ENCODE measurements at regions not wholly inside any gene's neighbourhood (a gene's known extent, or its start where the extent isn't known, plus 50 kb on each side); places are given as distances from the start of the nearest gene placed in this dataset.

GRCh38 chr11:38009932-38010331, 1411.9 kb upstream of the RAG2 start:
- intact Hi-C loops (cut with micrococcal nuclease; ENCODE audit: unreplicated experiment) (no loop called here), in situ Hi-C loops (cut with MboI) (no loop called here)
- FAIRE-seq (no peak), ATAC-seq (no peak), DNase-seq (ENCODE audit: low read depth, low spot score) (no peak)
- H2AFZ ChIP-seq (ENCODE audit: control insufficient read depth, low read depth, low read length) = no peak overlapping the region
- no TSS peak for BruUV-seq (replicated peaks)
- no peak overlapping the region for H3K27ac ChIP-seq (ENCODE audit: control insufficient read depth, insufficient read depth)
- ChIA-PET RAD21 (ENCODE audit: unreplicated experiment) (no interaction called here), SMC1A (ENCODE audit: uncharacterized antibody, unreplicated experiment) (interaction anchor here (0.6 kb wide), 1 partner anchor 166 kb away, joined by 3 read pairs; no protein-coding TSS in a partner anchor), CTCF (no interaction called here), POLR2A (no interaction called here)
- H4K20me1 ChIP-seq (ENCODE audit: control insufficient read depth, insufficient read depth) = no peaks in the 10 kb centered on the region
- WGBS (ENCODE audit: insufficient coverage, insufficient replicate concordance, low lambda C conversion rate, missing lambda C conversion rate) = 43% methylated on average over 1 of the region's 1 CpG
- H3K4me3 ChIP-seq = no peak overlapping the region
- H3K4me2 ChIP-seq (ENCODE audit: control insufficient read depth, insufficient read depth) = no peak overlapping the region
- no peaks in the 10 kb centered on the region for H3K4me1 ChIP-seq (ENCODE audit: control insufficient read depth, insufficient read depth, low read length)
- TF ChIP-seq BACH1 (IDR thresholded peaks at IDR 0.05; ENCODE audit: borderline replicate concordance) (no peak), NBN (IDR thresholded peaks at IDR 0.05) (no peak), TCF12 (IDR thresholded peaks at IDR 0.05; ENCODE audit: low read depth, low read length) (no peak), SREBF1 (IDR thresholded peaks at IDR 0.05; ENCODE audit: low read length) (no peak), FOS (IDR thresholded peaks at IDR 0.05; ENCODE audit: borderline replicate concordance, extremely low read depth, insufficient read length) (no peak), KDM1A (IDR thresholded peaks at IDR 0.05; ENCODE audit: borderline replicate concordance) (no peak), STAT3 (IDR thresholded peaks at IDR 0.05; ENCODE audit: low read depth, low read length) (no peak), NRF1 (conservative IDR thresholded peaks at IDR 0.05; ENCODE audit: low read depth, low read length) (no peak), ZNF592 (IDR thresholded peaks at IDR 0.05) (no peak), TARDBP (IDR thresholded peaks at IDR 0.05; ENCODE audit: borderline replicate concordance) (no peak), ZNF622 (IDR thresholded peaks at IDR 0.05) (no peak), ZBTB11 (CRISPR knock-in tag; IDR thresholded peaks at IDR 0.05) (no peak), CHD4 (IDR thresholded peaks at IDR 0.05) (no peak), MTA2 (IDR thresholded peaks at IDR 0.05; ENCODE audit: low read depth) (no peak), STAT1 (conservative IDR thresholded peaks at IDR 0.05) (no peak), USF1 (IDR thresholded peaks at IDR 0.05; ENCODE audit: borderline replicate concordance, extremely low read length, insufficient read depth, low read depth, low read length) (no peak), NFIC (IDR thresholded peaks at IDR 0.05; ENCODE audit: low read depth, low read length) (no peak), PML (IDR thresholded peaks at IDR 0.05; ENCODE audit: low read length) (no peak), NFYA (IDR thresholded peaks at IDR 0.05; ENCODE audit: borderline replicate concordance, low read depth, low read length) (no peak), NFYB (IDR thresholded peaks at IDR 0.05; ENCODE audit: insufficient read depth, low read depth, low read length) (no peak)
- no peak overlapping the region for H3K9ac ChIP-seq (ENCODE audit: control insufficient read depth, insufficient read depth, low read length)
- no peaks in the 10 kb centered on the region for H3K79me2 ChIP-seq (ENCODE audit: control insufficient read depth, insufficient read depth, low read length)
- H3K27me3 ChIP-seq (replicated peaks in 1 of 2; ENCODE audit: control insufficient read depth in 2 of 2, insufficient read depth in 2 of 2, low read length in 1 of 2) = no peaks in the 10 kb centered on the region
- H3K36me3 ChIP-seq (ENCODE audit: control insufficient read depth in 2 of 2, insufficient read depth in 2 of 2, low read length in 1 of 2) = no peaks in the 10 kb centered on the region
- H3K9me3 ChIP-seq (replicated peaks; ENCODE audit: control insufficient read depth, insufficient read depth, low read length) = no peaks in the 10 kb centered on the region

Measured in GM12878 (cell line).